GM18909 (cell line): ENCODE measurements at regions not wholly inside any gene's neighbourhood (a gene's known extent, or its start where the extent isn't known, plus 50 kb on each side); places are given as distances from the start of the nearest gene placed in this dataset.

Experiments
- ATAC-seq: cut with Tn5 transposase; IDR thresholded peaks from one replicate; pipeline ENCODE4 v1.9.1; 2021; ENCODE audit warnings: mild to moderate bottlenecking; ENCODE audit not compliant: unreplicated experiment, poor library complexity

- no peak for ATAC-seq
Measured at GRCh38 chr12:127685491-127685890, 581.5 kb upstream of the TMEM132C start.

GRCh38 chr12:127685931-127686330 is 581.0 kb upstream of the TMEM132C start:
- ATAC-seq = no peak

DNA sequence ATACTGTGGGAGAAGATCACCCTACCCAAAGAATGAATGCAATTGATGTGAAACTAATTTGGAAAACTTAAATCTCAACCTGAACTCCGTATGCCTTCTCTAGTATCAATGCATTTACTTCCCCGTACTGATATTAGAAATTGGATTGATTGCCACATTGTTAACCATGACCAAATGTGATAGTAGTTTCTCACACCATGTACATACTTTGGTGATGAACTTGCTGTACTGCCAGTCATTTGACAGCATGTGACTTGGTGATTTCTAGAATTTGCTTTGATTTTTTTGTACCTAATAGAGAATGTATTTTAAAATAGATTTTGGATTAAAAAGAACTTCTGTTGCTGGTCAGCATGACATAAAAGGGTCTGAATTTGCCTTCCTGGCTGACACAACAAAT is 579.8 kb upstream of the TMEM132C start:
- no peak for ATAC-seq

DNA sequence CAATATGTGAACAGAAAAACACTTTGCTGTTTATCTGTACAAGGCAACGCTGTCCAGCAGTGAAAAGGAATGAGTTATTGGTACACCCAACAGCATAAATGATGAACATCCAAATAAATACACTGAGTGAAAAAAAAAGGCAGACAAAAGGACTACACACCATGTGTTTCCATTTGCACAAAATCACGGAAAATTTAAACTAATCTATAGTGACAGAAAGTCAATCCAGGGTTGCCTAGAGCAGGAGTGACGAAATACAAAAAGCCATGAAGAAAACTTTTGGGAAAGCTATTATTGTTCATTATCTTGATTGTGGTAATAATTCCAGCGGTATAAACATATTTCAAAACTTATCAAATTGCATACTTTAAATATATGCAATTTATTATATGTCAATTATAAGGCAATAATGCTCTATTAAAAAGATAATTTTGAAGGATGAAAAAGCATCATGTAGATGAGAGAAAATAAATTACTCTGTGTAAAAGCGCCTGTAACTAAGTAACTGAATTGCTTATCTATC is 578.0 kb upstream of the TMEM132C start:
- no peak for ATAC-seq

DNA sequence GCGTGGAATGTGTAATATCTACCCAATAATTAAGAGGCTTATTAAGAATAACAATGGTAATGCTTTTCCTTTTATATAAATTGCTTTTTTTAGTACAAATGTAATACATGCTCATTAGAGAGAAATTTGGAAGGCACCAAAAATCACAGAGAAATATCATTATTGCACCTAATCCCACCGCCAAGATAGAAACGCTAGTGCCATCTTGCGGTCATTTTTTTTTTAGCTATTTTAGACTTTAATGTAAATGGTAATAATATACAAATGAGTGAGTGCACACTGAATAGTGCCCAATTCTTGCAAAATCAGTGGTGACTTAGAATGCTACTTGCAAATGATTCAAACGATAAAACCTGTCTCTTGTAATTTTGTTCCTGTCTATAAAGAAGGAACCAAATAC is 576.8 kb upstream of the TMEM132C start:
- ATAC-seq = no peak

DNA sequence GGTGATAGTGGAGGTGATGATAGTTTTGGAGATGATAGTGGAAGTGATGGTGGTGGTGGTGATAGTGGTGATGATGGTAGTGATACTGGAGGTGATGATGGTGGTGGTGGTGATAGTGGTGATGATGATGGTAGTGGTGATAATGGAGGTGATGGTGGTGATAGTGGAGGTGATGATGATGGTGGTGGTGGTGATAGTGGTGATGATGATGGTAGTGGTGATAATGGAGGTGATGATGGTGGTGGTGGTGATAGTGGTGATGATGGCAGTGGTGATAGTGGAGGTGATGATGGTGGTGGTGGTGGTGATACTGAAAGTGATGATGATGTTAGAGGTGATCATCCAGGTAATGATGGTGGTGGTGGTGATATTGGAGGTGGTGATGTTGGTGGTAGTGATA is 570.0 kb upstream of the TMEM132C start:
- no peak for ATAC-seq

DNA sequence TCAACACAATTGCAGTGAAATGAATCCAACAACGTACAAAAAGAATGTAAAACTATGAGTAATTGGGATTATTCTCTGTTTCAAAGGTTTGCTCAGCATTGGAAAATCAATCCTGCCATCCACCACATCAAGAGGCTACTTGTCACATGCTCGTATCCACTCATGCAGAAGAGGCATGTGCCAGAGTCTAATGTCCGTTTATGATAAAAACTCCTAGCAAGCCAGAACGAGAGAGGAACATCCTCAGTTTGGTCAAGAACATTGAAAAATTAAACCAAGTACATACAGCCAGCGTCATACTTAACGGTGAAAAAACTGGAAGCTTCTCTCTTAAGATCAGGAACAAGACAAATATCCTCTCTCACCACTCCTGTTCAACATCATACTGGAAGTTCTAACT is 563.9 kb upstream of the TMEM132C start:
- no peak for ATAC-seq

DNA sequence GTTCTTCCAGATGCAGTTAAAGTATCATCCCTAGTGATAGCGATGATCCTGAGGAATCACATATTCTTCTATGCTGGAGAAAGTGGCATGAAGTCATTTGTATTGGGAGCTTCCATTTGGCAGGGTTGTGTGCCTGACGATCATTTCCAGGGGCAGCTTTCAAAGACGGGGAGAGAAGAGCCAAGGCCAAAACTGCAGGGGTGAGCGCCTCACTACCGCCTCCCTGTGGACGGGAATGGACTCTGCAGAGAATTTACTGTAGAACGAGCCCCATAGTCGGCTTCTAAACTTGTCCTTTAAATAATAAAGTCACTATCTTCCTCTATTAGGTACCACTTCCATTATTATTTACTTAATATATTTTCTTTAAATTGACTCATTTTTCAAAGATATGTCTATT is 555.9 kb upstream of the TMEM132C start:
- ATAC-seq = no peak

- ATAC-seq = no peak
Measured at GRCh38 chr12:127712561-127712960, 554.4 kb upstream of the TMEM132C start.

DNA sequence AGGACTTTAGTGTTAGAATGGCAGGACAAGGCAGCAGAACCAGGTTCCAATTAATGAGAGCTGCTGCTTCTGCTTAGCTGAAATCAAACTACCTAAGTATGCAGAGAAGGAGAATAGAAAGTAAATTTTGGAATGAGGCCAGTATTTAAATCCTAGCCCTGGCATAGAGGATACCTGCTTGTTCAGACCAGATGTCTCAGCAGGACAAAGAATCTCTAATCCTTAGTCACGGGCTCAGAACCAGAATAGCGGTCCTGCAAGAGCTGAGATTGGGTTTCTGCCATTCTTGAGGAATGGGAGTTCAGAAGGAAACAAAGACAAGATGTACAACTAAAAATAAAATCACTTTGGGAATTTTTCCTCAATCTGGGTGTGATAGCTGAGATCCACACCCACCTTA is 550.8 kb upstream of the TMEM132C start:
- no peak for ATAC-seq

GRCh38 chr12:127717278-127717677 is 549.7 kb upstream of the TMEM132C start:
- ATAC-seq = no peak

- no peak for ATAC-seq
Measured at GRCh38 chr12:127720334-127720733, 546.6 kb upstream of the TMEM132C start.

- ATAC-seq = no peak
Measured at GRCh38 chr12:127722611-127723010, 544.4 kb upstream of the TMEM132C start.

DNA sequence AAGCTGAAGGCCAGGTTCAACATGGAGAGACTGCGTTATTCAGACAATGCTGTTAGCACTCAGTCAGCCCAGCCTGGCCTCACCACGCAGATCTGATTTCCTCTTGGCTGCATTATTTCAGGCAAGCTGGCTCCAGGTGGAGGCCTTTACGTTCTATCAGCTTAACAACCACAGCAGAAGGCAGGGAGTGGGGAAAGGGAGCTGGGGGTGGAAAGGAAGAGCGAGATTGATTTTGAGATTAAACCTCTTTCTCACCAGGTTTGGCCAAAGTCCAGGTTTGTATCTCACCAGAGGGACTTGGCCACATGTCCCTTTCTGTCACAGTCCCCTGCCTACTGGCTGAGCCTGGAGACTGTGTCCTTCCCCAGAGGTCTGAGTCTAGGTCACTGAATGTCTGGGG is 543.7 kb upstream of the TMEM132C start:
- ATAC-seq = no peak

DNA sequence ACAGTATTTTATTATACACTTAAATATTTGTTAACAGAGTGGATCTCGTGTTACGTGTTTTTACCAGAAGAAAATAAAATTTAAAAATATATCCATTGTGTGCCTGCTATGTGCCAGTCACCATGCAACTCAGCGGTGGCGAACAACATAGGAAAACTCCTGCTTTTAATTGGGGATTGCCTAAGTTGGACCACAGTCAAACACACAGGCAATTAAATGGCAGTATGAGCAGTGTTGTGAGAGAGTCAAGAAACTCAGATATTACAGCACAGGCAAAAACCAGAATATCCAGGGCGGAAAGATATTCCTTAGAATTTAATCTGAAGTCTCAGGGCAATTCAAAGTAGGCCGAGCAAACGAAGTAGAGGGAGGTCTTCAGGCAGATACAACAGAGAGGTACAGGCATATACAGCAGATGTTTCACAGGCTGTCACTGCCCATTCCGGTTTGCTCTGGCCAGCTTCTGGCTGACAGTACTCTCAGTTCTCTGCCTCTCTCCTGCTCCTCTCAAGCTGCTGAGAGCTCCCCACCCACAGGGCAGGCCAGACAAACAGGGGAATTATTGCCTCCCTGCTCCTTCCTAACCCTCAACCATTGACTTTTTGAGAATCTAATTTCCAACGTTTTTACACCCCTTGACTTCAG is 540.2 kb upstream of the TMEM132C start:
- ATAC-seq = no peak

DNA sequence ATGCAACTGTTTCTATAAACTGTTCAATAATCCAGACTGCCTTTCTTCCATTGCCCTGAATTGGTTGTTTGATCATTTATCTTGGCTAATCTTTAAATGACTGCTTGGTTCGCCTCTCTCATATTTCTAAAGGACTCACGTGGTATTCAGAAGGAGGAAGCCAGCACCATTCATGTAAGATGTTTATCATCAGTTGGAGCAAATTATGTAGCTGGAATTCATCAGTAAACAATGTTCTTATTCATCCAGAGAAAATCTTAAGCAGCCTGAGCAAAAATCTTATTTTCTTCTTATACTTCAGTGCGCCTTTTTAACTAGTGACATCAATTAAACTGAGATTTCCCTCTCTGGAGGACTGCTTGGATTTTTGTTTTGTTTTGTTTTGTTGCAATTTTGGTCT is 538.7 kb upstream of the TMEM132C start:
- no peak for ATAC-seq

DNA sequence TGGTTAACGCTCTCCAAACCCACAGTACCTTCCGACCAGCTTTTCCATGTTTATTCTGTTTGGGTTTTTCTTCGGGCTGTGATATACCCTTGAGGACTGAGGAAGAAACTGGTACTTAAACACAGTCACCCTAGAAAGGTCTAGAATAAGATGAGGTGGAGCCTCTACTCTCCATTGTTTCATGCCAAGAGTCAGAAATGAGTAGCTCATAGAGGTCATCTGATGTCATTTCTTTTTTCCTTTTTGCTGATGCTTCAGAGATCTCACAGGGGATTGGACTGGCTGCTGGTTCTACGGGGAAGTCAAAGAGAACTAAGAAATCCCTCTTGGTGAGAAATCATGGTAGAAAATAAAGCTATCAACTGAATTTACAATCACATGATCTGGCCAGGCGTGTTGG is 538.2 kb upstream of the TMEM132C start:
- ATAC-seq = no peak

GRCh38 chr12:127729381-127729780 is 537.6 kb upstream of the TMEM132C start:
- no peak for ATAC-seq

- no peak for ATAC-seq
Measured at GRCh38 chr12:127731657-127732056, 535.3 kb upstream of the TMEM132C start.

DNA sequence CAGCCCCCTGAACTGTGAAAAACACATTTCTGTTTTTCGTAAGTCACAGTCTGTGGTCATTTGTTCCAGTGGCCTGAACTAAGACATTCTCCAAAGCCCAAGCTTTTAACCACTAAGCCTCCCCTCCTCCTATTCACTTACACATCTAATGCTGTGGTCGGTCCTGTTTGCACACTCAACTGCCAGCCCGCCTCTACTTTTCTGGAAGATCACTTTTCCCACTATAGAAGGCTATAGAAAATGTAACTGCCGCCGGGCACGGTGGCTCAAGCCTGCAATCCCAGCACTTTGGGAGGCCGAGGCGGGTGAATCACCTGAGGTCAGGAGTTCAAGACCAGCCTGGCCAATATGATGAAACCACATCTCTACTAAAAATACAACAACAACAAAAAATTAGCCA is 524.7 kb upstream of the TMEM132C start:
- no peak for ATAC-seq

DNA sequence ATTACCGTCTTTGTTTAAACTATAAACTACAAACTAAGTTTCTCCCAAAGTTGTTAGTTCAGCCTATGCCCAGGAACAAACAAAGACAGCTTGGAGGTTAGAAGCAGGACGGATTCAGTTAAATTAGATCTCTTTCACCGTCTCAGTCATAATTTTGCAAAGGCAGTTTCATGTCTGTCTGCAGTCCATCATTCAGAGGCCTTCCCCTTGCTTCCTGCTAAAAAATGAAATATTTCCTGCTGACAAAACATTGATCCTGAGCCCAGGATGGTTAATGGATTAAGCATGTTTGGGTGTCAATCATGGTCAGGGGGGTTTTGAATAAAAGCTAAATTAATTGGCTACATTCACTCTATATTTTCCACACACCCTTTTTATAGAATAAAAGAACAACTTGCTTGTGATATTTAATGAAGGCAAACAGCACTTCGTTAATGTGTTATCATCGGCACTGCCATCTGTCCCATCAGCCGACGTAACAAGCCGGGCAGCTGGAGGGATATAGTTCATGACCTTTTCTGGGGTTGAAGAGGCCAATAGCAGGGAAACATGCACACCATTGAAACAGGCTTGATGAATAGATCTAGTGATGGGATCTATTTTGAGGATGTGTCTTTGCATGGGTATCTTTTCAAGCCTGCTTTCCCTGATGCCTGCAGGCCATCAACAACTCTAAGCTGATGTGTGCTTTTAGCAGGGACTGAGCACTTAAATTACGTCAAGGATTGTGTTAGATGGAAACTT is 521.3 kb upstream of the TMEM132C start:
- ATAC-seq = no peak

- no peak for ATAC-seq
Measured at GRCh38 chr12:127749416-127749815, 517.6 kb upstream of the TMEM132C start.
